B cell (primary cell): ENCODE measurements at regions not wholly inside any gene's neighbourhood (a gene's known extent, or its start where the extent isn't known, plus 50 kb on each side); places are given as distances from the start of the nearest gene placed in this dataset.

Experiments
- CTCF ChIP-seq: fragments of 200-600 bp; IDR thresholded peaks from one replicate; pipeline ENCODE4 v1.8.0; 2022; ENCODE audit warnings: antibody characterized with exemption, mild to moderate bottlenecking
- EZH2 ChIP-seq: IDR thresholded peaks from 2 replicates; pipeline ENCODE4 v1.6.1; 2012; ENCODE audit warnings: borderline replicate concordance, low read depth, mild to moderate bottlenecking, moderate library complexity, low read length; ENCODE audit not compliant: insufficient read depth, poor library complexity, severe bottlenecking

DNA sequence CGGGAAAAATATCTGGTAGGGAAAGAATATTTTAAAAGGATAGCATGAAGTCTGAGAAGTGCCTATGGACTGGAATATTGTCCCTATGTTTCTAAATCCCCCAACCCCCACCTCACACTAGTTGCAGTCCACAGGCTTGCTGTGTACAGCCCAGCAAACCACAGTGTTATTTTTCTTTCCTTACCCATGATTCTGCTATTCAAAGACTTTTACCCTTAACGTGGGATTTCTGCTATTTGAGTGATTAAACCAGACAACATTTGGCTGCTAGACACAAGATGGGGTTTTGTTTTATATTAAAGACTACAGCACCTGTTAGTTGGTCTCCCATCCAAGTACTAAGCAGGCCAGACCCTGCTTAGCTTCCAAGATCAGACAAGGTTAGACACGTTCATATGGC lies 120.5 kb upstream of the MYO3A start:
- TF ChIP-seq CTCF = no peak
- no peak for TF ChIP-seq EZH2
